ENCODE measurements at regions not wholly inside any gene's neighbourhood (a gene's known extent, or its start where the extent isn't known, plus 50 kb on each side); places are given as distances from the start of the nearest gene placed in this dataset.

DNA sequence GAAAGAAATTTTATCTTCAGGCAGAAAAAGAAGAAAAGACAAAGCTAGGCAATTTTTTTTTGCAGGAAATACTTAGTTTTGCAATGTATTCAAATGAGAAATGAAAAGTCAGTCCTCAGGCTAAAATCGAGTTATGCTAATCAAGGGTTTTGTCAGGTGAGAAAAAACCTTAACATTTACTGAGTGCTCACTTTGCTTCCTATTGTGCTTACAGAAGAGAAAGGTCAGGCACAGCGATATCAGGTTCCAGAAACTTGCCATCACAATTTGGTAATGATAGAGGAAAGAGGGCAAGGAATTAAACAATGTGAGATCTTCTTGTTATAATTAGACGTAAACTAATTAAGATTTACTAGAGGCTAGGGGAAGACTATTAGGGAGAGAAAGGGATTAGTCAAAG is 431.7 kb upstream of the CTNND2 start:
- TF ChIP-seq, protein P1, sequence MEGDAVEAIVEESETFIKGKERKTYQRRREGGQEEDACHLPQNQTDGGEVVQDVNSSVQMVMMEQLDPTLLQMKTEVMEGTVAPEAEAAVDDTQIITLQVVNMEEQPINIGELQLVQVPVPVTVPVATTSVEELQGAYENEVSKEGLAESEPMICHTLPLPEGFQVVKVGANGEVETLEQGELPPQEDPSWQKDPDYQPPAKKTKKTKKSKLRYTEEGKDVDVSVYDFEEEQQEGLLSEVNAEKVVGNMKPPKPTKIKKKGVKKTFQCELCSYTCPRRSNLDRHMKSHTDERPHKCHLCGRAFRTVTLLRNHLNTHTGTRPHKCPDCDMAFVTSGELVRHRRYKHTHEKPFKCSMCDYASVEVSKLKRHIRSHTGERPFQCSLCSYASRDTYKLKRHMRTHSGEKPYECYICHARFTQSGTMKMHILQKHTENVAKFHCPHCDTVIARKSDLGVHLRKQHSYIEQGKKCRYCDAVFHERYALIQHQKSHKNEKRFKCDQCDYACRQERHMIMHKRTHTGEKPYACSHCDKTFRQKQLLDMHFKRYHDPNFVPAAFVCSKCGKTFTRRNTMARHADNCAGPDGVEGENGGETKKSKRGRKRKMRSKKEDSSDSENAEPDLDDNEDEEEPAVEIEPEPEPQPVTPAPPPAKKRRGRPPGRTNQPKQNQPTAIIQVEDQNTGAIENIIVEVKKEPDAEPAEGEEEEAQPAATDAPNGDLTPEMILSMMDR (conservative IDR thresholded peaks at IDR 0.05), result no peak
- TF ChIP-seq ZFX (IDR thresholded peaks at IDR 0.05), result no peak
- H3K27ac ChIP-seq, result no peak overlapping the region

DNA sequence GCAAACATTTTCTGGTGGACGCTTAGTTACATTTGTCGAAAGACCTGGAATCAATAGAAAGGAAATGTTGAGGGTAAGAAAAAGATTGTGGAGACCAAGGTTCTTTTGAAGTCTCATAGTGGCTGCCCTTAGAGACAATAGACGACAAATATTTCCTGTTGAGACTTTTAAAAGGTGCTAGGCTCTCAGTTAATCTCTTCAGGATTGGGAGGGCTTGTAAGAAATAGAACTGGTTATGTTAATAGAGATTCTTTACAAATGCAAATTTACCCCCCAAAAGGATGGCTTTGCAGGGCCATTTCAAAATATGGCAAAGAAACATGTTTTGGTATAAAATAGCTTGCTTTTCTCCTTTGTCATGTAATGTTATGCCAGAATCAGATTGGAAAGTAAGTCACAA is 428.2 kb upstream of the CTNND2 start:
- H3K27ac ChIP-seq, result no peak overlapping the region
- TF ChIP-seq, protein P1 (conservative IDR thresholded peaks at IDR 0.05), result no peak
- TF ChIP-seq ZFX (IDR thresholded peaks at IDR 0.05), result no peak

DNA sequence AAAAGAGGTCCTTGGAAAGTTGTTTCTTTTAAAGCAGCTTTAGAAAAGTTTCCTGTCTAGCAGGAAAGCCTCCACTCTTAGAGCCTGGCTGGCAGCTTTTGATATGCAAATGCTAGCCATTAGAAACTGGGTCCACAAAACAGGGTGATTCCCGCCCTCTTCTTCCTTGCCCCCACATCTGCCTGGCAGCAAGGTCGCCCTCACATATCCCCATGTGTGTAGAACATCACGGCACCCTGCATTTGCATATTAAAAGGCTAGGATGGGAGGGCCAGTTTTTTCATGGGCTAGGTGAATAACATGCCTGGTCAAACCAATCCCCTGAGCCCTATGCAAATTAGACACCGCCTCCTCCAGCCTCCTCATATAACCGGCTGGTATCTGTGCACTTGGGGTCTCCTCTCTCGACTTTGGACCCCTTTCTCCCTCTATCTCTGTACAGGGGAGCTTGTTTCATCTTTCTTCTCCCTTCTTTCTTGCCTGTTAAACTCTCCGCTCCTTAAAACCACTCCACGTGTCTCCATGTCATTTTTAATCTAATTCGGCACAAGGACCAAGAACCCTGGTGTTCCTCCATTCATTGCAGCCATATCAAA is 426.8 kb upstream of the CTNND2 start:
- TF ChIP-seq, protein P1 (conservative IDR thresholded peaks at IDR 0.05), result no peak
- TF ChIP-seq ZFX (IDR thresholded peaks at IDR 0.05), result no peak
- no peak overlapping the region for H3K27ac ChIP-seq

DNA sequence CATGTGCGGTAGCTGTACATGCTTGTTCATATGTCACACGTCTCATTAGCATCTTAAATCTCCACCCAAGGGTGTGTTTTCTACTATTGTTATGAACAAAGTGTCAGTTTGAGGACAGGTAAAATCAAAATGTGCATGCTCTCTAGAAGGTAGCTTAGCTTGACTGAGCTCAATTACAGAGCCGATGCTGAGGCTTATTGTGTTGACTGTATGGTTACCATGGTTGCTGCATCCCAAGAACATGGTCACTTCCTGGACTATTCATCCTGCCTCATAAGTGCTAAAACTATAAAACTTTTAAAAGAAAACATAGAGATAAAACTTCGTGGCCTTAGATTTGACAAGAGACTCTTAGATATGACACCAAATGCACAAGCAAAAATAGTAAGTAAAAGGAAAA is 426.1 kb upstream of the CTNND2 start:
- no peak overlapping the region for H3K27ac ChIP-seq
- no peak for TF ChIP-seq ZFX (IDR thresholded peaks at IDR 0.05)
- TF ChIP-seq, protein P1 (conservative IDR thresholded peaks at IDR 0.05), result no peak

DNA sequence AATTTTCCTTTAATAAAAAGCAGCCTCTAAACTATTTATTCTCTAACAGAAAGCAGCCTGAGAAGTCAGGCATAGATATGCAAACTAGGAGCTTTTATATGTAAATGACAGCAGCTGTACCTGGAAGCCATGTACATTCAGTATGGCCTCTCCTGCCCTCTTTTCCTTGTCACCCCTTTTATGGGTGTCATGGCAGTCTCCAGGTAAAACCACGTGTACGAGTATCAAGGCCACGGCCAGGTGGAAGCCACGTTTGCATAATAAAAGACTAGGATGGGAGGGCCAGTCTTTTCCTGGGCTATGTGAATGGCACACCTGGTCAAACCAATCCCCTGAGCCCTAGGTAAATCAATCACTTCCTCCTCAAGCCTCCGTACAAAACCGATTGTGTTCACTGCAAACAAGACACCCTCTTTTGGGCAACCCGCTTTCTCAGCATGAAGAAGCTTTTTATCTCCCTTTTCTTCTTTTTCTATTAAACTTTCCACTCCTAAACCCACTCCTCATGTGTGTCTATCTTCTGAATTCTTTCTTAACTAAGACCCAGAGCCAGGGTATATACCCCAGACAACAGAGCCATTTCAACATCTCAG is 419.5 kb upstream of the CTNND2 start:
- TF ChIP-seq, protein P1 (conservative IDR thresholded peaks at IDR 0.05), result no peak
- TF ChIP-seq ZFX (IDR thresholded peaks at IDR 0.05), result no peak
- H3K27ac ChIP-seq, result no peak overlapping the region

DNA sequence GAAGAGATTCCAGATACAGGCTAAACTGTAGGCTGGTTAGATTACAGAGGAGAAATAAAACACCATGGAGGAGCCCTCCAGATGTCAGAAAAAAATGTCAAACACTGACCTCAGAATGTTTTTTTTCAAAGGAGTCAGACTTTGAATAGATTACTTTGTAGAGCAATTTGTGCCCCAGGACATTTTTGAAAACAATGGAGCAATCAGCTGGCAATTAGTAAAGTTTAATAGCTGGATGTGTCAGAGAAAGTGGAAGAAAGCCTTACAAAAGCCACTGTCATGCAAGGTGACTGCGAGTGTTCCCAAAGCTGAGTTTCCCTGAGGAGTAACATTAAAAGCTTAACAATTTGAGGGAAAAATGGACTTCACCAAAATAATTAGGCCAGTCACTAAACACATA is 417.8 kb upstream of the CTNND2 start:
- H3K27ac ChIP-seq, result no peak overlapping the region
- TF ChIP-seq ZFX (IDR thresholded peaks at IDR 0.05), result no peak
- TF ChIP-seq, protein P1 (conservative IDR thresholded peaks at IDR 0.05), result no peak

DNA sequence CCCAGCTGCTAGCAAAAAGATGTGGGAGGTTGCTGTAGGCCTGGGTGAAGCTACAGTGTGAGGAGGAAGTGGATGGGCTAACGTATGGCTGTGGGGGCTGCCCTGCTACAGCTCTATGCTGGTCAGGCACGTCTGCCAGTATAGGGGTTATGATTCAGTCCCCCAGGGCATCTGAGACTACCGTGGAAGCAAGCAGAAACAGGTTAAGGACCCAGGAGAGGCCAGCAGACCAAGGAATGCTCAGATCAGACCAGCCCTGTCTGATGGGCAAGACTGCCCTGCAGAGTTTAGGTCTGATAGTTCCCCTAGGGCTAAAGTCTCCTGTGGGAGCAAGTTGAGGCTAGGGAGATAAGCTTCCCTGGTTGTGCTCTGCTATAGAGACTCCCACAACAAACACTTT is 416.1 kb upstream of the CTNND2 start:
- TF ChIP-seq, protein P1 (conservative IDR thresholded peaks at IDR 0.05), result no peak
- TF ChIP-seq ZFX (IDR thresholded peaks at IDR 0.05), result no peak
- H3K27ac ChIP-seq, result no peak overlapping the region
